ACC112 (cell line): ENCODE measurements at regions not wholly inside any gene's neighbourhood (a gene's known extent, or its start where the extent isn't known, plus 50 kb on each side); places are given as distances from the start of the nearest gene placed in this dataset.

Source experiments
- H2AFZ ChIP-seq: fragments of 200-600 bp; sonication (generic); one replicate; pipeline ENCODE4 v1.6.0; 2017; ENCODE audit warnings: antibody characterized with exemption, low read length; ENCODE audit not compliant: unreplicated experiment
- H3K27ac ChIP-seq: fragments of 200-600 bp; sonication (generic); 2 replicates; pipeline ENCODE4 v1.5.1; 2014; ENCODE audit warnings: low read depth, mild to moderate bottlenecking, antibody characterized with exemption, low read length, moderate library complexity
- H3K27me3 ChIP-seq: fragments of 200-600 bp; sonication (generic); 2 replicates; pipeline ENCODE4 v1.6.1; 2014; ENCODE audit warnings: mild to moderate bottlenecking, antibody characterized with exemption, low read length, moderate library complexity, mixed read lengths; ENCODE audit not compliant: insufficient read depth
- H3K36me3 ChIP-seq: fragments of 200-600 bp; sonication (generic); 2 replicates; pipeline ENCODE4 v1.6.1; 2016; ENCODE audit warnings: mild to moderate bottlenecking, antibody characterized with exemption, low read length, moderate library complexity, mixed read lengths; ENCODE audit not compliant: insufficient read depth
- H3K4me1 ChIP-seq: fragments of 200-600 bp; sonication (generic); one replicate; pipeline ENCODE4 v1.6.1; 2016; ENCODE audit warnings: low read length, mixed read lengths; ENCODE audit not compliant: insufficient read depth, unreplicated experiment, control insufficient read depth
- H3K4me3 ChIP-seq: fragments of 200-600 bp; sonication (generic); 2 replicates; pipeline ENCODE4 v1.5.1; 2014; ENCODE audit warnings: mild to moderate bottlenecking, low read depth, low read length
- H3K79me2 ChIP-seq: fragments of 200-600 bp; sonication (generic); one replicate; pipeline ENCODE4 v1.6.0; 2016; ENCODE audit warnings: low read length; ENCODE audit not compliant: control insufficient read depth, unreplicated experiment, insufficient read depth

DNA sequence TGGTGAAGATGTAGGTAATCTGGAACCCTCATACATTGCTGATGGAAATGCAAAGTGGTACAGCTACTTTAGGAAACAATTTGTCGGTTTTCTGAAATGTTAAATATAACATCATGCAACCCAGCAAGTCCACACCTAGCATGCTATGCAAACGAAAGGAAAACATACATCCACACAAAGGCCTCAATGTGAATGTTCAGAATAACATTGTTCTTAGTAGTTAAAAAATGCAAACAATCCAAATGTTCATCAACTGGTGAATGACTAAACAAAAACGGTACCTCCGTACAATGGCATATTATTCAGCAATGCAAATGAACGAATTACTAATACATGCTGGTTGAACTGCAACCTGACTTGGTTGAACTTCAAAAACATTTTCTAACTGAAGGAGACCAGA, 423.3 kb upstream of the THRB start:
- Histone ChIP-seq H3K79me2 (no peaks in the 10 kb centered on the region), H3K27ac (no peak overlapping the region), H2AFZ (no peak overlapping the region), H3K4me1 (no peaks in the 10 kb centered on the region), H3K4me3 (no peak overlapping the region), H3K36me3 (no peaks in the 10 kb centered on the region), H3K27me3 (no peaks in the 10 kb centered on the region)

DNA sequence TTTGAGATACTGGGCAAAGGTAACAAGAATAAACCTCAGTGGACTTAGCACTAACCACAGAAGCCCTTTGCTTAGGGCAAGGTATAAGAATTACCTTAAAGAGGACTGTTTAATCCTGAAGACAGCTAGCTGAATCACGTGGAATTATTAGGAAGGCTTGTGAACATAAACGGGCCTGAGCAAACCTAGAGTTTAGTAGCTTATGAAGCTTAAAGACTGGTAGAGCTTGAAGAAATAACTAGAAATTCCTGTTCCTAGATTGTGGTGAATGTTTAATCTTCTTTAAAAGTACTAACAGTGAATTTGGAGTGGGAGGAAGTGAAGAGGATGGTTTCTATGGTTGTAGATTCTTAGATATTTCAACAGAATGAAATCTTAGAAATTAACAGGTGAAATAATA, 428.9 kb upstream of the THRB start:
- Histone ChIP-seq H3K79me2 (no peaks in the 10 kb centered on the region), H3K4me1 (no peaks in the 10 kb centered on the region), H3K36me3 (no peaks in the 10 kb centered on the region), H3K27ac (no peak overlapping the region), H3K27me3 (no peaks in the 10 kb centered on the region), H2AFZ (no peak overlapping the region), H3K4me3 (no peak overlapping the region)

DNA sequence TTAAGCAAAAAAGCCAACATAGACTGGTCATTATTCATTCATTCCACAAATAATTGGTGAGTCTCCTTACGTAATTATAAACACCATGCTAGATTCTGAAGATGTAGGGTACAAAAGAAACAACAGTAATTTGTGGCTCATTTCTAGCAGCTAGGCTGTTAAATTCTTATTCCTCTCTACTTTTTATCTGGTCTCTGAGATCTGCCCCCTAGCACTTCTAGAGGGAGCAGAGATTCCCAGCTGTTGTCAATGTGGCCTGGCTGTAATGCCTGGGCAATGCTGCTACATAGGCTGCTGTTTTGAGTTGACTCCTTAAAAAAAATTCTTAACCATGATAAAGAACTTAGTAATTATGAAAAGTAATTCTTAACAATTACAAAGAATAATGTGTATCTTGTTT, 434.9 kb upstream of the THRB start:
- Histone ChIP-seq H3K27me3 (no peaks in the 10 kb centered on the region), H3K4me1 (no peaks in the 10 kb centered on the region)

DNA sequence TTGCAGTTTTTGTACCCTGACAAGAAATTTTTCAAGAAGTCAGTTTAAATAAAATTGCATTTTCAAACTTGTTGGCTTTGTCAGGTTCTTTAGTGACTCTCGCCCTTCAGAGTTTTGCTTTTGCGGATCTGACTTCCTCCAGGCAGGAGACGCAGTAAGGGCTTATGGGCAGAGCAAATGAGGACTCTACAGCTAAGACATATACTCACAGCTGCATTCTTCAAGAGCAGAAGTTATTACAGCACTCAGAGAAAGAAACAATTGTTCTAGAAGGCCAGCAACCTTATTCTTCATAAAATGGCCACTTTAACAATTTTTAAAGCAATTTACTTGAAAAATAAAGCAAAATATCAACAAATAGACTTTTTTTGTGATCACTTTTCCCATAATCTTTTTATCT, 438.8 kb upstream of the THRB start:
- H2AFZ ChIP-seq = no peak overlapping the region
- no peaks in the 10 kb centered on the region for H3K27me3 ChIP-seq
- H3K36me3 ChIP-seq = no peaks in the 10 kb centered on the region
- H3K4me1 ChIP-seq = no peaks in the 10 kb centered on the region
- no peaks in the 10 kb centered on the region for H3K79me2 ChIP-seq
- H3K4me3 ChIP-seq = no peak overlapping the region
- H3K27ac ChIP-seq = no peak overlapping the region

More for the DNA sequence above, 434.9 kb upstream of the THRB start:
- Histone ChIP-seq H3K4me3 (no peak overlapping the region), H3K79me2 (no peaks in the 10 kb centered on the region), H3K27ac (no peak overlapping the region), H2AFZ (no peak overlapping the region), H3K36me3 (no peaks in the 10 kb centered on the region)

DNA sequence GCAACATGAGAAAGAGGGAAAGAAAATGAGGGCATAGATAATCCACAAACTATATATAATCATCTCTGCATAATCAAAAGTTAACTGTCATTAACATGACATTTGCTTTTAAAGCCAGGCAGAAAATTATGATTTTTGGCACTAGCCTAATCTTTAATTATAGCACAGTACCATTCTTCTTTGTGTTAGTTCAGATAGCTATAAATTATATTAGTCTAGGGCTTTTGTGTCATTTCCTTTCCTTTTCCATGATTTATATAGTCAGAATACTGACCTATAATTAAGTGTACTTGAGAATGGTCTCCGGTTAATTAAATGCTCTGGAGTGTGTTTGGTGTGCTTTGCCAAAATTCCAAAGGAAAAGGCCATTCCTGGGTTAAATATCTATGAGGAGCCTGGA, 441.9 kb upstream of the THRB start:
- no peak overlapping the region for H3K4me3 ChIP-seq
- H3K4me1 ChIP-seq = no peaks in the 10 kb centered on the region
- no peak overlapping the region for H3K27ac ChIP-seq
- H3K27me3 ChIP-seq = no peaks in the 10 kb centered on the region
- no peak overlapping the region for H2AFZ ChIP-seq
- H3K36me3 ChIP-seq = no peaks in the 10 kb centered on the region
- no peaks in the 10 kb centered on the region for H3K79me2 ChIP-seq

DNA sequence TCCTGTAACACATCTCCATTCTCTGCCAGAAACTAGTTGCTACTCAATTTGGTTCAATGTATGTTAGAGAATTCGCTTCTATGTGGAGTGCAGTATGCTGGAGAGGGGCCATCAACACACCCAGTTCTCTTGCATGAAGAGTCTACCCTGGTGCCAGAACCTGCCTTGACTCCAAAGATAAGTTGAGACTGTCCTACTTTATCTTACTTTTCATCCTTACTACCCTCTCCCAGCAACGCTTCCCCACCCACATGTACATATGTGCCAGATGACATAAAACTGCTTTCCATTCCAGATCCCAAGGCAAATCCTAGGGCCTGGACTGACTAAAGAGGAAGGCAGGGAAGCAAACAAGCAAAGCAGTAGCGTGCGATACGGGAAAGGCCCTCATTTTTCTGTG, 442.6 kb upstream of the THRB start:
- Histone ChIP-seq H3K36me3 (no peaks in the 10 kb centered on the region), H3K4me3 (no peak overlapping the region), H3K27ac (no peak overlapping the region), H2AFZ (no peak overlapping the region), H3K79me2 (no peaks in the 10 kb centered on the region), H3K4me1 (no peaks in the 10 kb centered on the region), H3K27me3 (no peaks in the 10 kb centered on the region)

DNA sequence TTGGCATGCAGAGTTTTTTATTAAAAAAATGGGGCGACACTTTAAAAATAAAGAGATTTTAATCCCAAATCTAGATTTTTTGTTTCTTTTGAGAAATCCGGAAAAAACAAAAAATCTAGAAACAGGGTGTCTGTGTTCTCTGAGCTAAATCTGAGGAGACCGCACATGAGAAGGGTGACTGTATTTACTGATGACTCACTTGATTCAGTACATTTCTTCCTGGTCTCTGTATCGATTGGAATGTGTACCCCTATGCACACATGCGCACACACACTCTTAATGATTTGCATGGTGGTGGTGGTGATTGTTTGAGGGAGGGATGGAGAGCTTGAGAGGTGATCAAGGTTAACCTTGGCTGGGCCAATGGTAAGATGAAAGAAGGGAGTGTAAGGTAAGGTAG, 443.1 kb upstream of the THRB start:
- Histone ChIP-seq H2AFZ (no peak overlapping the region), H3K79me2 (no peaks in the 10 kb centered on the region), H3K36me3 (no peaks in the 10 kb centered on the region), H3K4me3 (no peak overlapping the region), H3K27me3 (no peaks in the 10 kb centered on the region), H3K4me1 (no peaks in the 10 kb centered on the region), H3K27ac (no peak overlapping the region)

DNA sequence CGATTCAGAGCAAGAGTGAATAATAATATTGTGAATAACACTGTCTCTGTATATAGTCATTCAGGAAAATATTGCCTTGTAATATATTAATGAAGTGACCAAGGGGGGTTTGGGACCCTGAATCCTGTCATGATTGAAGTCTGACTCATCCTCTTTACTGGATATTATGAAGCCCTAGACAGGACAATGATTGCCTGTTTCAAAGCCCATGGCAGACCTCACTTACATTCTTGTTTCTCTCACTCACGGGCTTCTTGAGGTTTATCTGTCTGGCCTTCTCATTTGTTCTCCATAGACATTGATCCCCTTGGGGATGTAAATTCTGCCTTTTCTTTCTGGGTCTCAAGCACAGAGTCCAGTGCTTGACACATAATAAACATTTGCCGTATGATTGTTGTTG, 449.3 kb upstream of the THRB start:
- no peaks in the 10 kb centered on the region for H3K79me2 ChIP-seq
- H2AFZ ChIP-seq = no peak overlapping the region
- no peaks in the 10 kb centered on the region for H3K36me3 ChIP-seq
- H3K4me3 ChIP-seq = no peak overlapping the region
- no peaks in the 10 kb centered on the region for H3K4me1 ChIP-seq
- H3K27me3 ChIP-seq = no peaks in the 10 kb centered on the region; the same call in 1 of the 2 replicates
- no peak overlapping the region for H3K27ac ChIP-seq

DNA sequence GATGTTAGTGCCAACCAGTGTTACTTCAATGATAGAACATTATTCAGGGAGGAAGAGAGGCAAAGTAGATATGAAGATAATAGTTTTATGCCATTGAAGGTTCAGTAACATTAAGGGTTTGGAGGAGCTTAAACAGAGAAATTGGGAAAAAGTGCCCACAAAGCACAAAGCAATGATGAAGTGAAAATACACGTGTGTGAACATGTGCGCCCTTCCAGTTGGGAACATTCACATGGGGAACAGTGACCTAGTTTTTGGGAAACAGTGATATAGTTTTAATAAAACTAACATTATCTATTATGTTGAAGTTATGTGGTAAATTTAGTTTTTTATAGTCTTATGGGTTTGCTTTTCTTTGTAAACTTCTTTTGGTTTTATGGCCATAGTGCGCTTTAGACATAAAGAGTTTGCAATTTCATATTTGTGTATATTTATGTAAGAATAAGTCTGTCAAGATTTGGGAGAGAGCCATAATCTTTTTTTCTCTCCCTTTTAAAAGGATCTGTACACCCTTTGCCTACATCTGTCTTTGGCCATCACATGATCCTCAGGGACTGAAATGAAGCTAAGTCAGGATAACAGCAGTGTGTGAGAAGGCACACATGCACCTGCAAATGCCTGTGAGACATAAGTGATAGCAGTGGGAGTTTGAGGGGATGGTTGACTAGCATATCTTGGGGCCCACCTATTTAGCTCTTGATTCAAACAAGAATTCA, 450.3 kb upstream of the THRB start:
- Histone ChIP-seq H2AFZ (no peak overlapping the region), H3K36me3 (no peaks in the 10 kb centered on the region), H3K79me2 (no peaks in the 10 kb centered on the region), H3K4me1 (no peaks in the 10 kb centered on the region), H3K27ac (no peak overlapping the region), H3K4me3 (no peak overlapping the region), H3K27me3 (no peaks in the 10 kb centered on the region; the same call in 1 of the 2 replicates)

DNA sequence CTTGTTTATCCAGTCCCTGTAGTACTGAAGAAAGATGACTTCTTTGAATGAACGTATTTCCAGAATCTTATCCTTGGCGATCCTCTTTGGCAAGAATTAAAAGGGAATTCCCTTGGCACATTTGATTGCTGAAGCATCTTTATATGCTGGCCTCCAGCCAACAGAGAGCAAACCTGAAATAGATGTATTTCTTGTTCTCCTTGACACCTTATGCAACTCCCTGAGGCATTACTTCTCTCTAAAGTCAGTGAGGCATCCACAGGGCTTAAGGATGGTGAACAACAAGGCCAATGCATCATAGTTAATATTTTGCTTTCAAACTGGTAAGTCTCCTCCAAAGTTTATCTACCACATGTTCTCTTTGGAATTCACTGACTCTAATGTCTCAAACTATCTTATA, 450.9 kb upstream of the THRB start:
- Histone ChIP-seq H3K79me2 (no peaks in the 10 kb centered on the region), H3K4me1 (no peaks in the 10 kb centered on the region), H3K27me3 (no peaks in the 10 kb centered on the region; the same call in 1 of the 2 replicates), H3K27ac (no peak overlapping the region), H3K36me3 (no peaks in the 10 kb centered on the region), H2AFZ (no peak overlapping the region), H3K4me3 (no peak overlapping the region)

DNA sequence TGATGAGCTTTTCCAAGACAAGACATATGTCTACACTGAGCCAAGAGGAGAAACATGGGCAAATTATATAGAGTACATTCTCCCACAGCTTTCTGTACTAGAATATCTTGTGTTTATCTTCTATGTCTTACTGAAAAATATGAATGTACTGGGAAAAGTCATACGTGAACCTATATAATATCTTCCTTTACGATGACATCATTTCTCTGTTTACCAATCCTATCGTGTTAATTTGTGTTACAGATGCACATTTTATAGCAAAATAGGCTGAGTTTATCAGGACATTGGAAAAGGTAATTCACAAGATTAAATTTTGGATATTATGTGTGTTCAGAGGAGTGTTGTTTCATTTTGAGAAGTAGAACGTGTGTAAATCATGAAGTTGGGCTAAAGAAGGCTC, 452.5 kb upstream of the THRB start:
- Histone ChIP-seq H3K36me3 (no peaks in the 10 kb centered on the region), H2AFZ (no peak overlapping the region), H3K79me2 (no peaks in the 10 kb centered on the region), H3K27me3 (no peaks in the 10 kb centered on the region; the same call in 1 of the 2 replicates), H3K4me1 (no peaks in the 10 kb centered on the region), H3K27ac (no peak overlapping the region), H3K4me3 (no peak overlapping the region)
